CD4-positive, alpha-beta T cell (primary cell): ENCODE measurements at regions not wholly inside any gene's neighbourhood (a gene's known extent, or its start where the extent isn't known, plus 50 kb on each side); places are given as distances from the start of the nearest gene placed in this dataset.

Source experiments
- ATAC-seq: fragments of 200-7000 bp; cut with Tn5 transposase; one replicate; pipeline ENCODE4 v1.10.0; 2022; ENCODE audit warnings: mild to moderate bottlenecking; ENCODE audit not compliant: poor library complexity
- CTCF ChIA-PET: fragments of 350-600 bp; sonication (Branson Sonifier 250); formaldehyde crosslinking; loops from one replicate; lab custom pipeline; 2021; ENCODE audit warnings: antibody characterized with exemption, inconsistent platforms; lab: Charles Lee
- POLR2A ChIA-PET: fragments of 350-600 bp; sonication (Branson Sonifier 250); formaldehyde crosslinking; loops from one replicate; lab custom pipeline; 2021; ENCODE audit warnings: antibody characterized with exemption, inconsistent platforms; lab: Charles Lee
- DNase-seq, 14 experiments: peaks; one replicate each; pipeline ENCODE4 v3.0.0-alpha.2; 2013 to 2020; ENCODE audit warnings: mixed read lengths in 2 of 14
- H3K27ac ChIP-seq, 2 donors: one replicate each; pipeline versions ENCODE4 v1.5.1 to v1.7.0; 2013; ENCODE audit warnings: low read length in 2 of 2, low read depth in 1 of 2, mild to moderate bottlenecking in 1 of 2
- H3K27me3 ChIP-seq, 2 experiments: 1 replicate in 1 of 2; 2 replicates in 1 of 2; pipeline versions ENCODE4 v1.6.1 to v1.7.0; 2013; ENCODE audit warnings: low read length in 2 of 2, control low read depth in 1 of 2, mild to moderate bottlenecking in 1 of 2, moderate library complexity in 1 of 2; ENCODE audit not compliant: insufficient read depth in 2 of 2, control insufficient read depth in 1 of 2
- H3K36me3 ChIP-seq: one replicate; pipeline ENCODE4 v1.6.1; 2013; ENCODE audit warnings: low read length, control low read depth; ENCODE audit not compliant: insufficient read depth
- H3K4me1 ChIP-seq: one replicate; pipeline ENCODE4 v1.6.1; 2013; ENCODE audit warnings: low read length, control low read depth; ENCODE audit not compliant: insufficient read depth
- H3K4me3 ChIP-seq: one replicate; pipeline ENCODE4 v1.5.1; 2013; ENCODE audit warnings: mild to moderate bottlenecking, low read length, moderate library complexity
- H3K9me3 ChIP-seq, 2 experiments: 1 replicate in 1 of 2; 2 replicates in 1 of 2; pipeline versions ENCODE4 v1.6.1 to v1.7.0; 2013; ENCODE audit warnings: low read length in 2 of 2, mild to moderate bottlenecking in 2 of 2, control low read depth in 1 of 2, moderate library complexity in 1 of 2; ENCODE audit not compliant: control insufficient read depth in 1 of 2, insufficient read depth in 1 of 2
- H3K27ac Mint-ChIP-seq: one replicate; pipeline ENCODE4 v1.8.0; 2020; ENCODE audit warnings: mixed read lengths
- H3K27me3 Mint-ChIP-seq: one replicate; pipeline ENCODE4 v1.8.0; 2021; ENCODE audit warnings: mixed read lengths
- H3K36me3 Mint-ChIP-seq: one replicate; pipeline ENCODE4 v1.8.0; 2021; ENCODE audit warnings: low read depth, mixed read lengths
- H3K4me1 Mint-ChIP-seq: one replicate; pipeline ENCODE4 v1.8.0; 2021; ENCODE audit warnings: low read depth, mixed read lengths
- H3K4me3 Mint-ChIP-seq: one replicate; pipeline ENCODE4 v1.8.0; 2020; ENCODE audit warnings: mild to moderate bottlenecking, mixed read lengths
- H3K9me3 Mint-ChIP-seq: one replicate; pipeline ENCODE4 v1.8.0; 2020; ENCODE audit warnings: mixed read lengths
- intact Hi-C, 2 experiments: fragments of 100-400 bp; cut with DNase I in 1 of 2; cut with micrococcal nuclease in 1 of 2; formaldehyde crosslinking; loops; one replicate each; pipeline versions ENCODE4 v1.15.1 to v1.9.0; 2023 to 2025; cut with DNase I, micrococcal nuclease
- TF ChIP-seq, protein P1 (sequence below): fragments of 200-600 bp; IDR thresholded peaks from one replicate; pipeline ENCODE4 v1.8.0; 2022; ENCODE audit warnings: antibody characterized with exemption, mild to moderate bottlenecking

DNA sequence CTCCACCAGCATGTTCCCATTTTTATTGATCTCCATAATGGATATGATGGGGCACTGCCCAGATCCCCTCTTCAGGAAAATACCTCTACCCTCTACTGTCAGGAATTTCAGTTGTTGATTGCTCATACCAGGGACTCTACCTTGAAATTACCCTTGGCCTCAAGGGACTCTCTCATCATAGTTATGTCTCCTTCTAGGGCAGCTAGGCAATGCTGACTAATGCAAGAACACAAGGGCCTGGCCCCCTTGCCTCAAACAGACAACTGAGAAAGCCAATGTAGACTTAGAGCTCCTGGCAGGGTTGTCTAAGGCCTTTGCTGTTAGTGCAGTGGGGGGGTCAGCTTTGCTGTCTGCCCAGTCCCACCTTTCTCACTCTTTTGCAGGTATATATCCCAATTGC lies 493.1 kb downstream of the BTBD3 start:
- no peak overlapping the region for H3K4me3 ChIP-seq
- no peaks in the 10 kb centered on the region for H3K4me1 ChIP-seq
- TF ChIP-seq, protein P1, sequence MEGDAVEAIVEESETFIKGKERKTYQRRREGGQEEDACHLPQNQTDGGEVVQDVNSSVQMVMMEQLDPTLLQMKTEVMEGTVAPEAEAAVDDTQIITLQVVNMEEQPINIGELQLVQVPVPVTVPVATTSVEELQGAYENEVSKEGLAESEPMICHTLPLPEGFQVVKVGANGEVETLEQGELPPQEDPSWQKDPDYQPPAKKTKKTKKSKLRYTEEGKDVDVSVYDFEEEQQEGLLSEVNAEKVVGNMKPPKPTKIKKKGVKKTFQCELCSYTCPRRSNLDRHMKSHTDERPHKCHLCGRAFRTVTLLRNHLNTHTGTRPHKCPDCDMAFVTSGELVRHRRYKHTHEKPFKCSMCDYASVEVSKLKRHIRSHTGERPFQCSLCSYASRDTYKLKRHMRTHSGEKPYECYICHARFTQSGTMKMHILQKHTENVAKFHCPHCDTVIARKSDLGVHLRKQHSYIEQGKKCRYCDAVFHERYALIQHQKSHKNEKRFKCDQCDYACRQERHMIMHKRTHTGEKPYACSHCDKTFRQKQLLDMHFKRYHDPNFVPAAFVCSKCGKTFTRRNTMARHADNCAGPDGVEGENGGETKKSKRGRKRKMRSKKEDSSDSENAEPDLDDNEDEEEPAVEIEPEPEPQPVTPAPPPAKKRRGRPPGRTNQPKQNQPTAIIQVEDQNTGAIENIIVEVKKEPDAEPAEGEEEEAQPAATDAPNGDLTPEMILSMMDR = no peak
- H3K27ac Mint-ChIP-seq = no peak overlapping the region
- no peak for ATAC-seq
- DNase-seq = no peak
- POLR2A ChIA-PET = no interaction called here
- no peaks in the 10 kb centered on the region for H3K9me3 ChIP-seq
- CTCF ChIA-PET = no interaction called here
- H3K9me3 Mint-ChIP-seq = peaks cover 38% of the 10 kb centered on the region
- H3K36me3 Mint-ChIP-seq = no peaks in the 10 kb centered on the region
- H3K36me3 ChIP-seq = no peaks in the 10 kb centered on the region
- no peak overlapping the region for H3K27ac ChIP-seq
- no peaks in the 10 kb centered on the region for H3K27me3 ChIP-seq
- H3K4me1 Mint-ChIP-seq = no peaks in the 10 kb centered on the region
- no peaks in the 10 kb centered on the region for H3K27me3 Mint-ChIP-seq
- no peak overlapping the region for H3K4me3 Mint-ChIP-seq
- intact Hi-C loops = no loop called here

DNA sequence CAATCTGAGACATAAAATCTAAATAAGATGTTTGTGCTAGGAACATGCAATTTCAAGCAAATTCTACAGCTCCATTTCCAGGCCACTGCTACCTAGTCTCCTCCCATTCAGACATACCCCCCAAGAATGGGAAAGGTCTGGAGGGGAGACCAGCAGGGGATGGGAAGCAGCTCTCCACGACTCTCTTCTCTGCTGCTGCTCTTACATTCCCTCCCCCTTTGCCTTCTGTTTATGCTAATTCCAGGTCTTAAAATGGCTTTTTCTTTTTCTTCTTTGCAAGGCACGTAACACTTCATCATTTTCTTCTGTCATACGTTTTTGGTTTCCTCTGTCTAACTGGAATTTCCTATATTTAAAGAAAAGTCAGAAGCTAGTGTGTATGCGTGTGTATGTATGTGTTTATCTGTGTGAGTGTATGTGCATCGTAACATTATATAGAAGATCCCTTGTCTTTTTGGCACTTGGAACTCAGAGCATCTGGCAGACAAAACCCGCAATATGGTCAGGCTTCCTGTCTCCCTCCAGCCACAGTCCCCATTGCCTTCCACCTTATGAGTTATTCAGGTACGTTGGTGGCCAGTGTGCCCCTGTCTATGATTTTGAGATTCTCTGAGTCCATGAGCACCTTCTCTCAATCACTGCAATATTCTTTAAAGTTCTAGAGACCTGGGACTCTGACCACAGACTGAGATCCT lies 493.7 kb downstream of the BTBD3 start:
- TF ChIP-seq, protein P1 = no peak
- DNase-seq (no peak), ATAC-seq (no peak)
- H3K36me3 Mint-ChIP-seq = no peaks in the 10 kb centered on the region
- H3K27ac Mint-ChIP-seq = no peak overlapping the region
- no peaks in the 10 kb centered on the region for H3K27me3 ChIP-seq
- H3K27ac ChIP-seq = no peak overlapping the region
- no peaks in the 10 kb centered on the region for H3K27me3 Mint-ChIP-seq
- no peaks in the 10 kb centered on the region for H3K9me3 ChIP-seq
- no peak overlapping the region for H3K4me3 Mint-ChIP-seq
- no peak overlapping the region for H3K4me3 ChIP-seq
- H3K4me1 ChIP-seq = no peaks in the 10 kb centered on the region
- intact Hi-C loops = no loop called here
- peaks cover 34% of the 10 kb centered on the region for H3K9me3 Mint-ChIP-seq
- H3K36me3 ChIP-seq = no peaks in the 10 kb centered on the region
- H3K4me1 Mint-ChIP-seq = no peaks in the 10 kb centered on the region
- CTCF ChIA-PET = no interaction called here
- POLR2A ChIA-PET = no interaction called here

DNA sequence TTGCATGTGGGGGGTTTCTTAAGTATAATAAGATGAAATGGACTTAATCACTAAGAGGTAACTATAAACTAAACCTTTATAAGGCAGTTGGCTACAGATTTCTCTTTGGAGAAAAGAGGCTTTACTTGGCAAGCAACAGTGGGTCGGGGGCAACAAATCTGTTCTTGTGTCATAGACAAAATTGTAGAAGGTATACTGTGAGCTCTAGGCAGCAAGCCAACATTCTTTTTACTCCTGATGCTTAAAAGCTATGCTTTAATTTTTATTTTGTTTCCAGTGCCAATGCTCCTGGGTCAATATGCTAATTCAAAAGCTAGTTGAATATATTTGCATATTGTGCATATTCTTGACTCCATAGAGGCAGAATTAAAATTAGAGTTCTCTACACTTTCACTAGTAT lies 495.4 kb downstream of the BTBD3 start:
- H3K36me3 Mint-ChIP-seq = no peaks in the 10 kb centered on the region
- H3K9me3 ChIP-seq = no peaks in the 10 kb centered on the region
- H3K4me3 ChIP-seq = no peak overlapping the region
- H3K27ac Mint-ChIP-seq = no peak overlapping the region
- TF ChIP-seq, protein P1 = no peak
- intact Hi-C loops = no loop called here
- no peak overlapping the region for H3K4me3 Mint-ChIP-seq
- no peak overlapping the region for H3K27ac ChIP-seq
- H3K36me3 ChIP-seq = no peaks in the 10 kb centered on the region
- H3K4me1 Mint-ChIP-seq = no peaks in the 10 kb centered on the region
- ChIA-PET POLR2A (no interaction called here), CTCF (no interaction called here)
- no peaks in the 10 kb centered on the region for H3K27me3 ChIP-seq
- peaks cover 33% of the 10 kb centered on the region for H3K9me3 Mint-ChIP-seq
- no peaks in the 10 kb centered on the region for H3K4me1 ChIP-seq
- ATAC-seq (no peak), DNase-seq (no peak)
- H3K27me3 Mint-ChIP-seq = no peaks in the 10 kb centered on the region
